Retinal pigment epithelial cell (primary cell): ENCODE measurements at regions not wholly inside any gene's neighbourhood (a gene's known extent, or its start where the extent isn't known, plus 50 kb on each side); places are given as distances from the start of the nearest gene placed in this dataset.

ENCODE experiments used
- DNase-seq: peaks from one replicate; pipeline ENCODE4 v3.0.0-alpha.2; 2010; ENCODE audit warnings: low read depth
- H3K4me3 ChIP-seq: 2 replicates; pipeline ENCODE4 v1.5.1; 2011; ENCODE audit warnings: mild to moderate bottlenecking, low read length, control low read depth, moderate library complexity
- CTCF ChIP-seq: conservative IDR thresholded peaks from 2 replicates; pipeline ENCODE4 v1.5.1; 2011; ENCODE audit warnings: low read depth, low read length, control low read depth, inconsistent platforms

GRCh38 chr9:134492281-134492691, 149.3 kb upstream of the COL5A1 start:
- TF ChIP-seq CTCF, result no peak
- H3K4me3 ChIP-seq, result no peak overlapping the region
- DNase-seq, result peak; percentile 12

- no peak overlapping the region for H3K4me3 ChIP-seq
- TF ChIP-seq CTCF, result no peak
- no peak for DNase-seq
Measured at GRCh38 chr9:134492721-134493460, 148.7 kb upstream of the COL5A1 start.

- no peak for DNase-seq
- no peak for TF ChIP-seq CTCF
- no peak overlapping the region for H3K4me3 ChIP-seq
Measured at GRCh38 chr9:134493461-134494272, 147.9 kb upstream of the COL5A1 start.

- no peak overlapping the region for H3K4me3 ChIP-seq
- no peak for TF ChIP-seq CTCF
- DNase-seq, result no peak
Measured at GRCh38 chr9:134494273-134494815, 147.3 kb upstream of the COL5A1 start.

GRCh38 chr9:134494905-134495304, 146.7 kb upstream of the COL5A1 start:
- no peak for DNase-seq
- H3K4me3 ChIP-seq, result no peak overlapping the region
- TF ChIP-seq CTCF, result no peak

- TF ChIP-seq CTCF, result no peak
- no peak for DNase-seq
- no peak overlapping the region for H3K4me3 ChIP-seq
Measured at GRCh38 chr9:134495881-134496412, 145.7 kb upstream of the COL5A1 start.
